Adrenal gland (tissue), 5 donors: ENCODE measurements at regions not wholly inside any gene's neighbourhood (a gene's known extent, or its start where the extent isn't known, plus 50 kb on each side); places are given as distances from the start of the nearest gene placed in this dataset.

Experiments
- POLR2A ChIP-seq, 2 donors: fragments of 450-650 bp; IDR thresholded peaks; one replicate each; pipeline ENCODE4 v1.6.1; 2017; ENCODE audit warnings: antibody characterized with exemption in 2 of 2, mild to moderate bottlenecking in 2 of 2, moderate library complexity in 1 of 2
- TF ChIP-seq, protein P1 (sequence below), 6 experiments: fragments of 450-650 bp in 4 of 6; fragments of 200-600 bp in 2 of 6; sonication (generic) in 1 of 6; IDR thresholded peaks; 1 replicate in 5 of 6; 2 replicates in 1 of 6; pipeline versions ENCODE4 v1.5.1 to v1.8.0; 2016 to 2021; ENCODE audit warnings: antibody characterized with exemption in 6 of 6, mild to moderate bottlenecking in 2 of 6, moderate library complexity in 1 of 6
- donor health status: DM: no; HTN: no; CAD: no.

DNA sequence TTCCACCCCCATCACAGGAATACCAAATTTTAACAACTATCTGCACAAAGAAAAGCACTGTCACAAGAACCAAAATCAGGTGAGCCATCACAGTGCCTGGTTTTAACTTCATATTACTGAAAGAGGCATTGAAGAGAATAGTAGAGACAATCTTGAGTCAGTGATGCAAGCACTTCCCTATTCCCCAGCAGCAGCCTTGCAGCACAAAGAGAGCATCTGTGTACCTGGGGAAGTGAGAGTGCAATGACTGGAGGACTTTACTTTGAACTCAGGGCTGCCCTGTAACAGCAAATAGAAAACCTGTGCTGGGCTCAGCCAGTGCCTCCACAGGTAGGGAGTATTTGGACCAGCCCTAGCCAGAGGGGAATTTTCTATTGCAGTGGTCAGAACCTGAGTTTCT, 361.8 kb downstream of the TEX13C start:
- TF ChIP-seq, protein P1, sequence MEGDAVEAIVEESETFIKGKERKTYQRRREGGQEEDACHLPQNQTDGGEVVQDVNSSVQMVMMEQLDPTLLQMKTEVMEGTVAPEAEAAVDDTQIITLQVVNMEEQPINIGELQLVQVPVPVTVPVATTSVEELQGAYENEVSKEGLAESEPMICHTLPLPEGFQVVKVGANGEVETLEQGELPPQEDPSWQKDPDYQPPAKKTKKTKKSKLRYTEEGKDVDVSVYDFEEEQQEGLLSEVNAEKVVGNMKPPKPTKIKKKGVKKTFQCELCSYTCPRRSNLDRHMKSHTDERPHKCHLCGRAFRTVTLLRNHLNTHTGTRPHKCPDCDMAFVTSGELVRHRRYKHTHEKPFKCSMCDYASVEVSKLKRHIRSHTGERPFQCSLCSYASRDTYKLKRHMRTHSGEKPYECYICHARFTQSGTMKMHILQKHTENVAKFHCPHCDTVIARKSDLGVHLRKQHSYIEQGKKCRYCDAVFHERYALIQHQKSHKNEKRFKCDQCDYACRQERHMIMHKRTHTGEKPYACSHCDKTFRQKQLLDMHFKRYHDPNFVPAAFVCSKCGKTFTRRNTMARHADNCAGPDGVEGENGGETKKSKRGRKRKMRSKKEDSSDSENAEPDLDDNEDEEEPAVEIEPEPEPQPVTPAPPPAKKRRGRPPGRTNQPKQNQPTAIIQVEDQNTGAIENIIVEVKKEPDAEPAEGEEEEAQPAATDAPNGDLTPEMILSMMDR (IDR thresholded peaks at IDR 0.05): no peak
- TF ChIP-seq POLR2A (IDR thresholded peaks at IDR 0.05): no peak
